ENCODE measurements at regions not wholly inside any gene's neighbourhood (a gene's known extent, or its start where the extent isn't known, plus 50 kb on each side); places are given as distances from the start of the nearest gene placed in this dataset.

- DNase-seq: no peak
Observed at GRCh38 chr12:127358888-127359287, 908.1 kb upstream of the TMEM132C start.

GRCh38 chr12:127360580-127360979 is 906.4 kb upstream of the TMEM132C start:
- no peak for DNase-seq

- DNase-seq: no peak
Observed at GRCh38 chr12:127362121-127362520, 904.8 kb upstream of the TMEM132C start.

GRCh38 chr12:127363392-127363791 is 903.6 kb upstream of the TMEM132C start:
- no peak for DNase-seq

- DNase-seq: no peak
Observed at GRCh38 chr12:127373559-127373958, 893.4 kb upstream of the TMEM132C start.

- DNase-seq: no peak
Observed at GRCh38 chr12:127374447-127374846, 892.5 kb upstream of the TMEM132C start.

GRCh38 chr12:127381043-127381668 is 885.8 kb upstream of the TMEM132C start:
- DNase-seq: peak; percentile 17

GRCh38 chr12:127381681-127382080 is 885.3 kb upstream of the TMEM132C start:
- no peak for DNase-seq

- DNase-seq: peak; percentile 9
Observed at GRCh38 chr12:127383281-127383680, 883.7 kb upstream of the TMEM132C start.

GRCh38 chr12:127386723-127387122 is 880.2 kb upstream of the TMEM132C start:
- DNase-seq: no peak

- no peak for DNase-seq
Observed at GRCh38 chr12:127388985-127389384, 878.0 kb upstream of the TMEM132C start.

GRCh38 chr12:127389923-127390322 is 877.0 kb upstream of the TMEM132C start:
- no peak for DNase-seq

- no peak for DNase-seq
Observed at GRCh38 chr12:127393465-127393864, 873.5 kb upstream of the TMEM132C start.

GRCh38 chr12:127393896-127394295 is 873.1 kb upstream of the TMEM132C start:
- DNase-seq: no peak

- DNase-seq: no peak
Observed at GRCh38 chr12:127396734-127397133, 870.2 kb upstream of the TMEM132C start.

GRCh38 chr12:127398016-127398710 is 868.8 kb upstream of the TMEM132C start:
- no peak for DNase-seq

GRCh38 chr12:127399451-127399850 is 867.5 kb upstream of the TMEM132C start:
- DNase-seq: no peak

- DNase-seq: no peak
Observed at GRCh38 chr12:127400221-127400620, 866.7 kb upstream of the TMEM132C start.

- DNase-seq: no peak
Observed at GRCh38 chr12:127401005-127401404, 866.0 kb upstream of the TMEM132C start.

GRCh38 chr12:127401536-127401935 is 865.4 kb upstream of the TMEM132C start:
- no peak for DNase-seq

GRCh38 chr12:127411166-127411915 is 855.6 kb upstream of the TMEM132C start:
- DNase-seq: no peak

GRCh38 chr12:127411981-127412380 is 855.0 kb upstream of the TMEM132C start:
- DNase-seq: no peak

- DNase-seq: no peak
Observed at GRCh38 chr12:127412866-127413265, 854.1 kb upstream of the TMEM132C start.

- DNase-seq: no peak
Observed at GRCh38 chr12:127414186-127414585, 852.8 kb upstream of the TMEM132C start.

Data from GOT3 (cell line).